COLO829 (cell line): ENCODE measurements at regions not wholly inside any gene's neighbourhood (a gene's known extent, or its start where the extent isn't known, plus 50 kb on each side); places are given as distances from the start of the nearest gene placed in this dataset.

ENCODE experiments used
- DNase-seq: peaks from one replicate; pipeline ENCODE4 v3.0.0; 2012; ENCODE audit warnings: low spot score

DNA sequence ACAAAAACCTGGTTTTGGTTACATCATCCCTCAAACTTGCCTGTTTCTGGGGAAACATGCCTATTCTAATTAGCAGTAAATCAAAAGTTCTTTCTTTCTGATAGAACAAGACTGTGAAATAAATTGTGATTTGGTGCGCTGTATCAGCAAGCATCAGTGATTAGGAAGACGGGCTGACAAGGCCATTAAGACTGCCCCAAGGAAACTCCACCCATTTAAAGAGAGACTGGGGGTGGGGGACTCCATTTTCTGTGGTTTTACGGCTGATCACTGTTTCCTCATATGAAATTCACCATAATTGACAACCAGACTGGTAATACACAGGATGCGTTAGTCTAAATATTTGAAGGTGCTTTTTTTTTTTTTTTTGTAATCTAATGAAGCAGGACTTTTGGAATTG, 68.7 kb downstream of the MBL2 start:
- no peak for DNase-seq

DNA sequence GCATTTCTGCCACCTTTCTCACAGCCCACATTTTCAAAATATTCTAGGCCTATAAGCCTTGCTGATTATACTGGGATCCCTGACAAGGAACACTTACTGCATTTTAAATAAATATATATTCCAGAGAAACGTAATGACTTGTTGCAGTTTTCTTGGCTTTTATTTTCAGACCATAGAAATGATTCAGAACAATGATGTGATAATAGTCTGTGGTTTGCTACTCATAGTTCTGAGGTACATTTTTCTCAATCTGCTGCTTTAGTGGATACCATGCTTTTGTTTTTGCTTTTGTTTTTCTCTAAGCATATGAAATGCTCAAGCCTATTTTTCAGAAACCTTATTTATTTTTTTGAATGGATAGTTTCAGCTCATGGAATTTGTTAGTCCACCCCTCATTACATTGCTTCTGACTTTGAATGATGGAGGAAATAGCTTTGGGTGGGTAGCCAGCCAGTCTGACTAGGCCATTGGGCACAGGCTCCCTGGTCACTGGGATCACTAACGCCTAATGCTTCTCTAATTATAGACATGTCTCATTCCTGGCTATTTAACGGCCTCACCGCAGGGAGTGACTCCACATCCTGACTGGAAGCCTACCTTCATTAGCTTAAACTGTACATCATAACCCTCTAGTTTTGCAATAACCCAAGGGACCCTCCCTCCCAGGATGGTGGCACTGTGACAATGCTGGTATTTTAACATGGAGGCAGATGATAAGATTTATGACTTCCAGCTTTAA, 66.1 kb downstream of the MBL2 start:
- DNase-seq, result no peak
